A673 (cell line): ENCODE measurements at regions not wholly inside any gene's neighbourhood (a gene's known extent, or its start where the extent isn't known, plus 50 kb on each side); places are given as distances from the start of the nearest gene placed in this dataset.

Experiments used
- EZH2 ChIP-seq: fragments of 200-600 bp; sonication (generic); IDR thresholded peaks from 2 replicates; pipeline ENCODE4 v1.6.1; 2017; ENCODE audit warnings: borderline replicate concordance, low read depth, mild to moderate bottlenecking, mixed read lengths, antibody characterized with exemption, low read length; ENCODE audit not compliant: poor library complexity, severe bottlenecking
- TF ChIP-seq, protein P1 (sequence below): fragments of 300-800, 200-600 bp; sonication (generic); conservative IDR thresholded peaks from 2 replicates; pipeline ENCODE4 v1.5.1; 2017; ENCODE audit warnings: low read depth, mild to moderate bottlenecking, antibody characterized with exemption, low read length, moderate library complexity, mixed read lengths

DNA sequence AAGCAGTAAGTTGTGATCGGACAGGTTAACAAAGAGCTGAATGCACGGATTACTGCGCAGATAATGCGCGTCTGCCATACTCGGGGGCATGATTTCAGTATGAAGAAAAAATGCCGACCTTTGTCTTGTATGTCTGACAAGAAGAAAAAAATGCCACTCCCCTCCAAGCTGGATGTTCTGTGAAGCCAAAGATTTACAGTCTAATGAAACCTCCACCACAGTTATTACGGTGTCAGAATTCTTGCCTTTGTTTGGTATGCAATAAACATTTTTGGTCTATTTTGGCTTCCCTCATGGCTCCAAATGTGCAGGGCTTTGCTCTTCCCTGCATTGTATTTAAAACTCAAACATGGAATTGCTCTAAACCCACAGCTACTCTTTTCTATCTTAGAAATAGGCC is 72.2 kb upstream of the THUMPD2 start:
- TF ChIP-seq, protein P1, sequence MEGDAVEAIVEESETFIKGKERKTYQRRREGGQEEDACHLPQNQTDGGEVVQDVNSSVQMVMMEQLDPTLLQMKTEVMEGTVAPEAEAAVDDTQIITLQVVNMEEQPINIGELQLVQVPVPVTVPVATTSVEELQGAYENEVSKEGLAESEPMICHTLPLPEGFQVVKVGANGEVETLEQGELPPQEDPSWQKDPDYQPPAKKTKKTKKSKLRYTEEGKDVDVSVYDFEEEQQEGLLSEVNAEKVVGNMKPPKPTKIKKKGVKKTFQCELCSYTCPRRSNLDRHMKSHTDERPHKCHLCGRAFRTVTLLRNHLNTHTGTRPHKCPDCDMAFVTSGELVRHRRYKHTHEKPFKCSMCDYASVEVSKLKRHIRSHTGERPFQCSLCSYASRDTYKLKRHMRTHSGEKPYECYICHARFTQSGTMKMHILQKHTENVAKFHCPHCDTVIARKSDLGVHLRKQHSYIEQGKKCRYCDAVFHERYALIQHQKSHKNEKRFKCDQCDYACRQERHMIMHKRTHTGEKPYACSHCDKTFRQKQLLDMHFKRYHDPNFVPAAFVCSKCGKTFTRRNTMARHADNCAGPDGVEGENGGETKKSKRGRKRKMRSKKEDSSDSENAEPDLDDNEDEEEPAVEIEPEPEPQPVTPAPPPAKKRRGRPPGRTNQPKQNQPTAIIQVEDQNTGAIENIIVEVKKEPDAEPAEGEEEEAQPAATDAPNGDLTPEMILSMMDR = no peak
- no peak for TF ChIP-seq EZH2
